ENCODE measurements at regions not wholly inside any gene's neighbourhood (a gene's known extent, or its start where the extent isn't known, plus 50 kb on each side); places are given as distances from the start of the nearest gene placed in this dataset.

DNA sequence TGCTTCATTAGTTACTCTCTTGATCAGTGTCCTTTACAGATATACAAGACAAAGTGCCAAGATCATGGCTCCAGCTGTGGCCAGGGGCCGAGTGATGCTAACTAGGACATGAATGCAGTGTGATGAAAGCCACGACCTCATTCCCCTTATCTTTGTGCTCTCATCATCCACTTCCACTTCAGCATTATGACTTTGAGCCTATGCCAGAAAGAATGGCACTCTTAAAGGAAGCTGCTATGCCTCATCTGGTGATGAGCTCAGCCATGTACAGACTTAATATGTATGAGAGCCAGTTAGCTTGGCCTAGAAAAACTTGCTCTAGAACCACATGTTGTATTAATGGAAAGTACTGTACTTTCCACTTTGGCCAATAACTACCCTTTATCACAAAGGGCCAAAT lies 179.1 kb downstream of the TOX3 start:
- TF ChIP-seq, protein P1, sequence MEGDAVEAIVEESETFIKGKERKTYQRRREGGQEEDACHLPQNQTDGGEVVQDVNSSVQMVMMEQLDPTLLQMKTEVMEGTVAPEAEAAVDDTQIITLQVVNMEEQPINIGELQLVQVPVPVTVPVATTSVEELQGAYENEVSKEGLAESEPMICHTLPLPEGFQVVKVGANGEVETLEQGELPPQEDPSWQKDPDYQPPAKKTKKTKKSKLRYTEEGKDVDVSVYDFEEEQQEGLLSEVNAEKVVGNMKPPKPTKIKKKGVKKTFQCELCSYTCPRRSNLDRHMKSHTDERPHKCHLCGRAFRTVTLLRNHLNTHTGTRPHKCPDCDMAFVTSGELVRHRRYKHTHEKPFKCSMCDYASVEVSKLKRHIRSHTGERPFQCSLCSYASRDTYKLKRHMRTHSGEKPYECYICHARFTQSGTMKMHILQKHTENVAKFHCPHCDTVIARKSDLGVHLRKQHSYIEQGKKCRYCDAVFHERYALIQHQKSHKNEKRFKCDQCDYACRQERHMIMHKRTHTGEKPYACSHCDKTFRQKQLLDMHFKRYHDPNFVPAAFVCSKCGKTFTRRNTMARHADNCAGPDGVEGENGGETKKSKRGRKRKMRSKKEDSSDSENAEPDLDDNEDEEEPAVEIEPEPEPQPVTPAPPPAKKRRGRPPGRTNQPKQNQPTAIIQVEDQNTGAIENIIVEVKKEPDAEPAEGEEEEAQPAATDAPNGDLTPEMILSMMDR (conservative IDR thresholded peaks at IDR 0.05; ENCODE audit: low read length), result no peak
- TF ChIP-seq EZH2phosphoT487 (IDR thresholded peaks at IDR 0.05; ENCODE audit: borderline replicate concordance), result no peak
